T47D (cell line): ENCODE measurements at regions not wholly inside any gene's neighbourhood (a gene's known extent, or its start where the extent isn't known, plus 50 kb on each side); places are given as distances from the start of the nearest gene placed in this dataset.

ENCODE experiments used
- DNase-seq, 2 experiments: peaks; one replicate each; pipeline versions ENCODE4 v3.0.0 to v3.0.0-alpha.2; 2011 to 2012; ENCODE audit warnings: low read depth in 1 of 2, low spot score in 1 of 2
- JUND ChIP-seq: IDR thresholded peaks from 2 replicates; pipeline ENCODE4 v1.6.1; 2012; ENCODE audit warnings: low read depth
- in situ Hi-C: cut with HindIII; loops from 2 replicates; pipeline ENCODE4 v1.10.0; 2016; ENCODE audit warnings: low sequenced_read_pairs, low pct_unique_long_range_greater_than_20kb

- in situ Hi-C loops: no loop called here
- DNase-seq: no peak
- no peak for TF ChIP-seq JUND
Measured at GRCh38 chr20:54723723-54724122, 248.3 kb downstream of the DOK5 start.

GRCh38 chr20:54717983-54718382, 242.6 kb downstream of the DOK5 start:
- in situ Hi-C loops: no loop called here
- TF ChIP-seq JUND: no peak
- no peak for DNase-seq

DNA sequence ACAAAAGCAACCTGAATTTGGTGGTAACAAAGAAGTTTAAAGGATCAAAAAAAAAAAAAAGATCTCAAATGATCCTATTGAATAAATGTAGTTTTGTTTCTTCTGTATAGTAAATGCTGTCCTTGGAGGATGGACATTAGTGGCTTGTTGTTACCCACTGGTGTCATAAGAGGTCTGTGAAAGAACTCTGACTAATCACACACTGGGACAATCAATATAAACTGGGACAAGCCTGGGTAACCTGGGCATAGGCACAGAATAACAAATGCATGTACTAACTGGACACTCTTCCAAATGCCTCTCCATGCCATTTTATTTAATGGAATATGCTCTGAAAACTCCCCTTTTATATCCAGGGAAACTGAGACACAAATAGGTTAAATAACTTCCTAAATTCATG, 241.4 kb downstream of the DOK5 start:
- in situ Hi-C loops: no loop called here
- TF ChIP-seq JUND: no peak
- DNase-seq: no peak

DNA sequence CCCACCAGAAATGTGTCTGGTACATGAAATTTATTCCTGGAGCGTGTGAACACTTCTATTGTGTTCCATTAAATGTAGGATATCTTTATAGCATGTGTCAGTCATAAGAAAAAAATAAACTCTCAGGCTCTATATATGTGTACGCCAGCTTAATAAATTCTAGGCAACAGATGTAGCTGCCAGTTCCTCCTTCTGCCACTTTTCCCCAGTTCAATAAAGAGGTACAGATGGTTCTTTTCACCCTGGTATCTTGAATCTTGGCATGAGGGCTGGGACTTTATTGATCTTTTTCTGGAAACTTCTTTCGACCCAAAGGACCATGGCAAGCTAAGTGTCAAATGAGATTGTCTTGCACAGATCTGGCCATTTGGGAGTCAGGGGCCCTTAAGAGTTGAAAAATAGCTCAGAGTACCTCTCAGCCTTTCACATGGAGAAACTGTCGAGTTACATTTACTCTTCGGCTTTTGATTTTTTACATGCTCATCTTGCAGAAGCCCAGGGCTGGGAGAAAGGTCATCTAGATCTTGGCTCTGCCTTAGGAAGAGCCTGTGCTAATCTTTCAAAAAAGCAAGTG, 240.9 kb downstream of the DOK5 start:
- in situ Hi-C loops: no loop called here
- no peak for TF ChIP-seq JUND
- DNase-seq: no peak

- DNase-seq: no peak
- in situ Hi-C loops: no loop called here
- TF ChIP-seq JUND: no peak
Measured at GRCh38 chr20:54714817-54715216, 239.4 kb downstream of the DOK5 start.

DNA sequence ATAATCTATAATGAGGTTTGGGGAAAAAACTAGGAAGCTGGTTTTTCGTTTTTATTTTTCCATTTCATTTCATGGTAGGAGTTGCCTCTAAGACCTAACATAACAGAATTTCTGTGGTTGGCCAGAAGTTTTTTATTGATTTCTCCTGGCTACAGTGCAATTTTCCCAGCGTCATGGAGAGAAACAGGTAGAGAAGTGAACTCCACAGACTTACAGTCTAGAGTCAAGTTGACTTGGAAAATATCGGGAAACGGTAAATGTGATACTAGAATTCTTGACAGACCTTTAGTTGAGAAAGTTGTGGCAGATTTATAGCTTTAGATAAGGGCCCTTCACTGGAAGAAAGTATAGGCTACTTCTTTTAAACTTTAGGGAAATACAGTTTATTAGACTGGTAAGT, 238.3 kb downstream of the DOK5 start:
- DNase-seq: no peak
- in situ Hi-C loops: no loop called here
- no peak for TF ChIP-seq JUND

DNA sequence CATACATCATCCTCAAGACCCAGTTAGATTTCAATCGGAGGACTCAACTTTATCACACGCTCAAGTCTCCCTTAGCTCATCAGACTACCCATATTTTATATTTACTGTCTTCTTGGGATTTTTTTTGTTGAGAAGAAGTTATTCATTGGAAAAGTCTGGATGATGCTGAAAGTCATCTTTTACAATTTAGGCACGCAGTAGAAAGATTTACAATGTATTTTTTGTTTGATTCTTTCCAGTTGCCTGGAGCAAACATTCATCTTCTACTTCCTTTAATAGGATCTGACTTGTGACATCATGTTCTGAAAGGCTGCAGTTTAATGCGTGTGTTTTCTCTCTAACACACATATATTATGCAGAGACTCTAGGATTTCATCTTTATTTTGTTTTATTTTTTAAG, 235.7 kb downstream of the DOK5 start:
- in situ Hi-C loops: no loop called here
- no peak for DNase-seq
- TF ChIP-seq JUND: no peak

GRCh38 chr20:54710341-54710740, 234.9 kb downstream of the DOK5 start:
- DNase-seq: no peak
- in situ Hi-C loops: no loop called here
- no peak for TF ChIP-seq JUND

- TF ChIP-seq JUND: no peak
Measured at GRCh38 chr20:54708229-54708628, 232.8 kb downstream of the DOK5 start.

GRCh38 chr20:54707801-54708200, 232.4 kb downstream of the DOK5 start:
- no peak for TF ChIP-seq JUND
- in situ Hi-C loops: no loop called here
- DNase-seq: no peak

More at GRCh38 chr20:54708229-54708628, 232.8 kb downstream of the DOK5 start:
- in situ Hi-C loops: no loop called here
- DNase-seq: no peak

- in situ Hi-C loops: no loop called here
- TF ChIP-seq JUND: no peak
- no peak for DNase-seq
Measured at GRCh38 chr20:54706581-54706980, 231.2 kb downstream of the DOK5 start.

GRCh38 chr20:54704032-54704635, 228.7 kb downstream of the DOK5 start:
- no peak for DNase-seq
- in situ Hi-C loops: no loop called here
- TF ChIP-seq JUND: no peak
